ENCODE measurements at regions not wholly inside any gene's neighbourhood (a gene's known extent, or its start where the extent isn't known, plus 50 kb on each side); places are given as distances from the start of the nearest gene placed in this dataset.

DNA sequence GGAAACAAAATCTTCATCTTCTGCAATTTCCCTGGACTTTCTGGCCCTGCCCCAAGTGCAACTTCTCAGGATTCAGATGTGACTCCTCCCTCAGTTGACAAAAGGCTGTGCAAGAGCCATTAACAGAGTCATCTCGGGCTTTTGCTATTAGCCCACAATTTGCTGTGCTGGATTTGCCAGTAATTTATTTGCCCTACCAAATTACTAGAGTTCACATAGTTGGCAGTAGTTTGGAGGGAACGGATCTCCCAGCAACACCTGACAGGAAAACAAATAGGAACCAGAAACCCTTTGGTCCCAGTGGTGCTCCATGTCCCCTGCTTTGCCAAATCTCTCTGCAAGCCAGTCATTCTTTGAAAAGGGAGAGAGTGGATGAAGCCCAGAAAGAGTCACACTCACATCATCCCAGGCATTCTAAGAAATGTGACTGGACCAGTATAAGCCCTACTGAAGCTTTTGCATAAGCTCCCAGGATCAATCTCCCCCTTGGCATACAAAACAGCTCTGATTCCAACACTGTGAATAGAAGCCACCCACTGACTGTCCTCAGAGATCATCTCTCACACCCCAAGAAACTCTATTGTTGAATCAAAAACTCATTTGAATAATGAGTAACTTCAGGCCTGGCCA is 350.1 kb upstream of the NBEA start:
- TF ChIP-seq SNAI2 (CRISPR knock-in tag; IDR thresholded peaks at IDR 0.05) (no peak), ARNTL (CRISPR knock-in tag; IDR thresholded peaks at IDR 0.05; ENCODE audit: borderline replicate concordance, low read depth) (no peak), ZNF565 (CRISPR knock-in tag; conservative IDR thresholded peaks at IDR 0.05; ENCODE audit: low read depth) (no peak), ZC3H10 (CRISPR knock-in tag; IDR thresholded peaks at IDR 0.05) (no peak), ZNF70 (CRISPR knock-in tag; IDR thresholded peaks at IDR 0.05) (no peak)
- ATAC-seq: no peak

DNA sequence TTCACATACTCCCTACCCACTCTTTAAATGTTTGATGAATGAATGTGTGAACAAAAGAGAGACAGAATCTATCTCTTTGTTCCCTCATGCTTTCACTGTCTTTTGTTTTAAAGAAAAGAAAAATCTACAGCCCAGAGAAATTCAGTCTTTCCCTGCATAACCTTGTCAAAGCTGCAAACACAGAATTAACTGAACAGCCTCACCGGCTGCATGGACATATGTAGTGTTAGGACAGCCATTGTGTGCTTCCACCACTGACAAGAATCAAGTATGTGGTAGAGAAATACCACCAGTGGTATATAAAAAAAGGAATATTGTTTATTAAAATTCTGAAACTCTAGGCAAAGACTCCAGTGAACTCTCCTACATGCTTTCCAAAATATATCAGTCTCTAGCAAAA is 348.4 kb upstream of the NBEA start:
- no peak for TF ChIP-seq GLIS3 (CRISPR knock-in tag; IDR thresholded peaks at IDR 0.05)
- no peak for TF ChIP-seq ZNF70 (CRISPR knock-in tag; IDR thresholded peaks at IDR 0.05)
- TF ChIP-seq PPARA (CRISPR knock-in tag; IDR thresholded peaks at IDR 0.05; ENCODE audit: borderline replicate concordance): no peak
- no peak for TF ChIP-seq ISL1 (CRISPR knock-in tag; IDR thresholded peaks at IDR 0.05)
- TF ChIP-seq, protein P1, sequence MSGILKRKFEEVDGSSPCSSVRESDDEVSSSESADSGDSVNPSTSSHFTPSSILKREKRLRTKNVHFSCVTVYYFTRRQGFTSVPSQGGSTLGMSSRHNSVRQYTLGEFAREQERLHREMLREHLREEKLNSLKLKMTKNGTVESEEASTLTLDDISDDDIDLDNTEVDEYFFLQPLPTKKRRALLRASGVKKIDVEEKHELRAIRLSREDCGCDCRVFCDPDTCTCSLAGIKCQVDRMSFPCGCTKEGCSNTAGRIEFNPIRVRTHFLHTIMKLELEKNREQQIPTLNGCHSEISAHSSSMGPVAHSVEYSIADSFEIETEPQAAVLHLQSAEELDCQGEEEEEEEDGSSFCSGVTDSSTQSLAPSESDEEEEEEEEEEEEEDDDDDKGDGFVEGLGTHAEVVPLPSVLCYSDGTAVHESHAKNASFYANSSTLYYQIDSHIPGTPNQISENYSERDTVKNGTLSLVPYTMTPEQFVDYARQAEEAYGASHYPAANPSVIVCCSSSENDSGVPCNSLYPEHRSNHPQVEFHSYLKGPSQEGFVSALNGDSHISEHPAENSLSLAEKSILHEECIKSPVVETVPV (CRISPR knock-in tag; IDR thresholded peaks at IDR 0.05): no peak
- no peak for ATAC-seq

DNA sequence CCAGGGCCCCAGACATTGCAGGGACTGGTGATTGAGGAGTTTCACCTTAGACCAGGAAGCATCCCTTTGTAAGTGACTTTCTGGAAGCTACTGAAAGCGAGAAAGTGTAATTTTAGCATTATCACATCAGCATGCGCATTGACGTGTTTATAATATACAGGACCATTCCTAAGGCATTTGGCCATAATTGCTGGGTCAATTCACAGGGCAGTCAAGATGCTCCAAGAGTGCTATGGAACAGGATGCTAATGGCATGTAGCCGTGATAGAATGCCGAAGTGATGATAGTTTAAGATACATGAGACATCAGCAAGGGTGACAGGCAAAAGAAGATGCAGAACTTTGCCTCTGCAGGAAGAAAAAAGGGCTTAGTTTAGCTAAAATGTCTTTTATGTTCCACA is 347.6 kb upstream of the NBEA start:
- ATAC-seq: no peak
- TF ChIP-seq ZNF565 (CRISPR knock-in tag; conservative IDR thresholded peaks at IDR 0.05; ENCODE audit: low read depth): no peak
- no peak for TF ChIP-seq SNAI2 (CRISPR knock-in tag; IDR thresholded peaks at IDR 0.05)
- no peak for TF ChIP-seq ZC3H10 (CRISPR knock-in tag; IDR thresholded peaks at IDR 0.05)
- TF ChIP-seq ZNF8 (CRISPR knock-in tag; IDR thresholded peaks at IDR 0.05): no peak
- TF ChIP-seq, protein P2, sequence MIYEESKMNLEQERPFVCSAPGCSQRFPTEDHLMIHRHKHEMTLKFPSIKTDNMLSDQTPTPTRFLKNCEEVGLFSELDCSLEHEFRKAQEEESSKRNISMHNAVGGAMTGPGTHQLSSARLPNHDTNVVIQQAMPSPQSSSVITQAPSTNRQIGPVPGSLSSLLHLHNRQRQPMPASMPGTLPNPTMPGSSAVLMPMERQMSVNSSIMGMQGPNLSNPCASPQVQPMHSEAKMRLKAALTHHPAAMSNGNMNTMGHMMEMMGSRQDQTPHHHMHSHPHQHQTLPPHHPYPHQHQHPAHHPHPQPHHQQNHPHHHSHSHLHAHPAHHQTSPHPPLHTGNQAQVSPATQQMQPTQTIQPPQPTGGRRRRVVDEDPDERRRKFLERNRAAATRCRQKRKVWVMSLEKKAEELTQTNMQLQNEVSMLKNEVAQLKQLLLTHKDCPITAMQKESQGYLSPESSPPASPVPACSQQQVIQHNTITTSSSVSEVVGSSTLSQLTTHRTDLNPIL (CRISPR knock-in tag; IDR thresholded peaks at IDR 0.05; ENCODE audit: low read depth): no peak
- TF ChIP-seq, protein P3, sequence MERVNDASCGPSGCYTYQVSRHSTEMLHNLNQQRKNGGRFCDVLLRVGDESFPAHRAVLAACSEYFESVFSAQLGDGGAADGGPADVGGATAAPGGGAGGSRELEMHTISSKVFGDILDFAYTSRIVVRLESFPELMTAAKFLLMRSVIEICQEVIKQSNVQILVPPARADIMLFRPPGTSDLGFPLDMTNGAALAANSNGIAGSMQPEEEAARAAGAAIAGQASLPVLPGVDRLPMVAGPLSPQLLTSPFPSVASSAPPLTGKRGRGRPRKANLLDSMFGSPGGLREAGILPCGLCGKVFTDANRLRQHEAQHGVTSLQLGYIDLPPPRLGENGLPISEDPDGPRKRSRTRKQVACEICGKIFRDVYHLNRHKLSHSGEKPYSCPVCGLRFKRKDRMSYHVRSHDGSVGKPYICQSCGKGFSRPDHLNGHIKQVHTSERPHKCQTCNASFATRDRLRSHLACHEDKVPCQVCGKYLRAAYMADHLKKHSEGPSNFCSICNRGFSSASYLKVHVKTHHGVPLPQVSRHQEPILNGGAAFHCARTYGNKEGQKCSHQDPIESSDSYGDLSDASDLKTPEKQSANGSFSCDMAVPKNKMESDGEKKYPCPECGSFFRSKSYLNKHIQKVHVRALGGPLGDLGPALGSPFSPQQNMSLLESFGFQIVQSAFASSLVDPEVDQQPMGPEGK (CRISPR knock-in tag; IDR thresholded peaks at IDR 0.05; ENCODE audit: borderline replicate concordance): no peak
- TF ChIP-seq ESRRG (CRISPR knock-in tag; IDR thresholded peaks at IDR 0.05): no peak
- no peak for TF ChIP-seq ARNTL (CRISPR knock-in tag; IDR thresholded peaks at IDR 0.05; ENCODE audit: borderline replicate concordance, low read depth)
- TF ChIP-seq, protein P4, sequence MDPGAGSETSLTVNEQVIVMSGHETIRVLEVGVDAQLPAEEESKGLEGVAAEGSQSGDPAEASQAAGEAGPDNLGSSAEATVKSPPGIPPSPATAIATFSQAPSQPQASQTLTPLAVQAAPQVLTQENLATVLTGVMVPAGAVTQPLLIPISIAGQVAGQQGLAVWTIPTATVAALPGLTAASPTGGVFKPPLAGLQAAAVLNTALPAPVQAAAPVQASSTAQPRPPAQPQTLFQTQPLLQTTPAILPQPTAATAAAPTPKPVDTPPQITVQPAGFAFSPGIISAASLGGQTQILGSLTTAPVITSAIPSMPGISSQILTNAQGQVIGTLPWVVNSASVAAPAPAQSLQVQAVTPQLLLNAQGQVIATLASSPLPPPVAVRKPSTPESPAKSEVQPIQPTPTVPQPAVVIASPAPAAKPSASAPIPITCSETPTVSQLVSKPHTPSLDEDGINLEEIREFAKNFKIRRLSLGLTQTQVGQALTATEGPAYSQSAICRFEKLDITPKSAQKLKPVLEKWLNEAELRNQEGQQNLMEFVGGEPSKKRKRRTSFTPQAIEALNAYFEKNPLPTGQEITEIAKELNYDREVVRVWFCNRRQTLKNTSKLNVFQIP (CRISPR knock-in tag; IDR thresholded peaks at IDR 0.05; ENCODE audit: borderline replicate concordance, low read depth): no peak
- no peak for TF ChIP-seq TCF4 (CRISPR knock-in tag; IDR thresholded peaks at IDR 0.05; ENCODE audit: borderline replicate concordance)
- TF ChIP-seq ZFP30 (CRISPR knock-in tag; IDR thresholded peaks at IDR 0.05): no peak
- TF ChIP-seq ZFP3 (CRISPR knock-in tag; IDR thresholded peaks at IDR 0.05): no peak
- TF ChIP-seq, protein P1 (CRISPR knock-in tag; IDR thresholded peaks at IDR 0.05): no peak
- no peak for TF ChIP-seq CSDC2 (CRISPR knock-in tag; IDR thresholded peaks at IDR 0.05)
- TF ChIP-seq ISL1 (CRISPR knock-in tag; IDR thresholded peaks at IDR 0.05): no peak

DNA sequence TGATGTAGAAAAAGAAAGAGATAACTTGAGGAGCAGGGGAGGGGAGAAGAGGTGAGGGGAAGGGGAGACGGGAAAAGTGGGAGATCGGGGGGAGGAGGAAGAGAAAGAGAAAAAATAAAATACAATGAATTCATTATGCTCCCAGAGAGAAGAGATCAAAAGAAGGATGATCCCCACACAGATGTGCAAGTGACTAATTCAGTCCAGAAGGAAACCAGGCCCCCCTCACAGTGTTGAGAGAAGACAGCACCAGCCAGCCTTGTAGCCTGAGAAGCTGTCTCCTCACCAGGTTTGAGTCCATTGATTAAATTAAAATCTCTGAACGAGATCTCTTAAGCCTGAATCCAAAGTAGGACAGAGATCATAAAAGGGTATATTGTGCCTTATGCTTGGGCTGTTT is 333.7 kb upstream of the NBEA start:
- ATAC-seq: no peak
- TF ChIP-seq RARB (CRISPR knock-in tag; IDR thresholded peaks at IDR 0.05) (no peak), SNAI2 (CRISPR knock-in tag; IDR thresholded peaks at IDR 0.05) (no peak), ARNTL (CRISPR knock-in tag; IDR thresholded peaks at IDR 0.05; ENCODE audit: borderline replicate concordance, low read depth) (no peak), ZC3H10 (CRISPR knock-in tag; IDR thresholded peaks at IDR 0.05) (no peak), BACH2 (CRISPR knock-in tag; IDR thresholded peaks at IDR 0.05; ENCODE audit: borderline replicate concordance) (no peak)

Measured in SK-N-SH treated with all-trans-retinoic acid at 6 μM for 48 hours (cell line).